Head of caudate nucleus (tissue), 42 donors: ENCODE measurements at regions not wholly inside any gene's neighbourhood (a gene's known extent, or its start where the extent isn't known, plus 50 kb on each side); places are given as distances from the start of the nearest gene placed in this dataset.
"Not testable (repeated sequence)": the region's sequence is repeated elsewhere in the genome, so short reads cannot be mapped to it uniquely, and the experiment has no call there.

Experiments used
- DNase-seq, 42 donors: peaks; one replicate each; pipeline versions ENCODE4 v3.0.0 to v3.0.0-alpha.2; 2020 to 2021; ENCODE audit warnings: mixed read lengths in 7 of 42
- intact Hi-C: fragments of 100-400 bp; cut with DNase I; formaldehyde crosslinking; loops from one replicate; pipeline ENCODE4 v1.15.0; 2022

GRCh38 chr13:52210564-52211415 lies 51.4 kb upstream of the NEK3 start:
- DNase-seq, intact Hi-C loops: not testable (repeated sequence)
